AG04450 (cell line): ENCODE measurements at regions not wholly inside any gene's neighbourhood (a gene's known extent, or its start where the extent isn't known, plus 50 kb on each side); places are given as distances from the start of the nearest gene placed in this dataset.
A peak's percentile ranks its signal among the peaks of the same experiment; 100 is the strongest.

Experiments used
- CTCF ChIA-PET: fragments of 300-600, 350-600 bp; formaldehyde crosslinking; extraction: SDS; loops from one replicate; lab custom pipeline; 2022; ENCODE audit warnings: antibody characterized with exemption, inconsistent platforms; lab: Charles Lee
- POLR2A ChIA-PET: fragments of 350-600 bp; formaldehyde crosslinking; extraction: SDS; loops from one replicate; lab custom pipeline; 2021; ENCODE audit warnings: antibody characterized with exemption, inconsistent platforms; lab: Yijun Ruan, JAX
- DNase-seq: peaks from one replicate; pipeline ENCODE4 v3.0.0-alpha.2; 2011; ENCODE audit warnings: low read depth, low spot score
- H3K27ac ChIP-seq: one replicate; pipeline ENCODE4 v1.5.1; 2012; ENCODE audit warnings: low read depth, low read length, control low read depth
- H3K27me3 ChIP-seq: one replicate; pipeline ENCODE4 v1.6.0; 2012; ENCODE audit warnings: low read length; ENCODE audit not compliant: control insufficient read depth, insufficient read depth
- H3K4me3 ChIP-seq: 2 replicates; pipeline ENCODE4 v1.5.1; 2011; ENCODE audit warnings: mild to moderate bottlenecking, low read depth, low read length, control low read depth
- H3K9me3 ChIP-seq: 2 replicates; pipeline ENCODE4 v1.5.1; 2012; ENCODE audit warnings: low read length; ENCODE audit not compliant: control insufficient read depth, insufficient read depth
- TF ChIP-seq, protein P1 (sequence below): IDR thresholded peaks from 2 replicates; pipeline ENCODE4 v1.5.1; 2011; ENCODE audit warnings: low read depth, low read length, control low read depth, inconsistent platforms

DNA sequence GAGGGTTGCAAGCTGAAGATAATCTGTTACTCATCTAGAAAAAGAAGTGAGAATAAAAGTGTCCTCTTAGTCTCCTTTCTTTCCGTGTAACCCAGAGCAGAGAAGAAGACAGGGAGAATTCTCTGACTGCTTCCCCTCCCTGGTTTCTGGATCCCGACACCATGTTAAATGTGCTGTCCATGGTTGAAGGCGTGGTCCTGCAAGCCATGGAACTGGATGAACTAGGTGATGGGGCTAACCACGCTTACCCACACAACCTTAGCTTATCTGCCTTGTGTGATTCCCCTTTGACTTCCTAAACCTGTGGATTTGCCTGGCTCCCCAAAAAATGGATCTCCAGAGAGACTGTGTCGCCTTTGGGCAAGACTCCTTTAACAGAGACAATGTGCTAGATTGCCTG, 907.6 kb downstream of the FSTL5 start:
- peaks cover 19% of the 10 kb centered on the region; the same call in 1 of the 2 replicates for H3K9me3 ChIP-seq
- TF ChIP-seq, protein P1, sequence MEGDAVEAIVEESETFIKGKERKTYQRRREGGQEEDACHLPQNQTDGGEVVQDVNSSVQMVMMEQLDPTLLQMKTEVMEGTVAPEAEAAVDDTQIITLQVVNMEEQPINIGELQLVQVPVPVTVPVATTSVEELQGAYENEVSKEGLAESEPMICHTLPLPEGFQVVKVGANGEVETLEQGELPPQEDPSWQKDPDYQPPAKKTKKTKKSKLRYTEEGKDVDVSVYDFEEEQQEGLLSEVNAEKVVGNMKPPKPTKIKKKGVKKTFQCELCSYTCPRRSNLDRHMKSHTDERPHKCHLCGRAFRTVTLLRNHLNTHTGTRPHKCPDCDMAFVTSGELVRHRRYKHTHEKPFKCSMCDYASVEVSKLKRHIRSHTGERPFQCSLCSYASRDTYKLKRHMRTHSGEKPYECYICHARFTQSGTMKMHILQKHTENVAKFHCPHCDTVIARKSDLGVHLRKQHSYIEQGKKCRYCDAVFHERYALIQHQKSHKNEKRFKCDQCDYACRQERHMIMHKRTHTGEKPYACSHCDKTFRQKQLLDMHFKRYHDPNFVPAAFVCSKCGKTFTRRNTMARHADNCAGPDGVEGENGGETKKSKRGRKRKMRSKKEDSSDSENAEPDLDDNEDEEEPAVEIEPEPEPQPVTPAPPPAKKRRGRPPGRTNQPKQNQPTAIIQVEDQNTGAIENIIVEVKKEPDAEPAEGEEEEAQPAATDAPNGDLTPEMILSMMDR: no peak
- no peak overlapping the region for H3K4me3 ChIP-seq
- ChIA-PET CTCF (no interaction called here), POLR2A (no interaction called here)
- no peak for DNase-seq
- no peak overlapping the region for H3K27ac ChIP-seq
- no peaks in the 10 kb centered on the region for H3K27me3 ChIP-seq

DNA sequence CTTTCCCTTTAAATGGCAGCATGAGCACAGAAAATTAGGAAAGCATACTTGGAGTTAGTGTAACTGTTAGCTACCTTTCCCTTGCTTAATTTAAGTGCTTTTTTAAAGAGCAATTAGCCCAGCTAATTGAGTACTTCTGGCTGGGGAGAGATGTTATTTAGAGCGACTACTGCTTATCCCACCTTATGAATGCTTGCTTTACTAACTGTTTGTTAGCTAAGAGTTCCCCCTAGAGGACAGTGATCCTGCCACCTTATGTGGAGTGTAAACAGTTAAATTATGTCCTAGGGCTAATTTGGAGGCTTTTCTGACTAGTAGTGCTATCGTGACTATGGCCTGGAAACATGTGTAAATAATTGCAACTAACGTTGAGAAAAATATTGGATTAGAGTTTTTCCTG, 909.4 kb downstream of the FSTL5 start:
- DNase-seq: no peak
- POLR2A ChIA-PET: no interaction called here
- no peak overlapping the region for H3K27ac ChIP-seq

DNA sequence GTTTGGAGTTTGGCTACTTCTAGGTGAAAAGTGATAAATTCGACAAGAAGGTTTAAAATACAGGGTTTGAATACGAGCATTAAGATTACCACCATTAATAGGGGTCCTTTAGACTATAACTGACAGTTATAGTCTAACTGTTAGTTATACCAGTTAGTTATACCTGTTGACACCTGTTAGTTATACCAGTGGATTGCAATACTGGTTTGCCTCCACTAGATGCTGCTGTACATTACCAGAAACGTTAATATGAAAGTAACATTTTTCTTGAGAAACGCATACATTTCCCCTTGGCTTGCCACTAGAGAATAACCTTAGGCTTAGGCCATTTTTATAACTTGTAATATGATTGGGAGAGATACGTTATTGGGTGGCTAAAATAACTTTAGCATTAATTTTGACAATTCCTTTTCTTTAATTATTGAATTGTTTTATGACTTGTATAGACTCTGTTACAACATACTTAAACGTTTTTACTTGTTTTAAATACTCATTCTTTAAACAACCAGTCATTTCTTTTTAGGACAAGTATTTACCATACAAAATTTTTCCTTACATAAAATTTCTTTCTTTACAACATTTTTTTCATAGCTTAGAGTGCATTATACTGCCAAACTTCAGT, 911.2 kb downstream of the FSTL5 start:
- no peak for DNase-seq
- Histone ChIP-seq H3K27me3 (no peaks in the 10 kb centered on the region), H3K4me3 (no peak overlapping the region), H3K9me3 (peaks cover 39% of the 10 kb centered on the region), H3K27ac (no peak overlapping the region)
- TF ChIP-seq, protein P1: peak; percentile 41
- ChIA-PET CTCF (no interaction called here), POLR2A (no interaction called here)

More for the DNA sequence above, 909.4 kb downstream of the FSTL5 start:
- TF ChIP-seq, protein P1: no peak
- H3K9me3 ChIP-seq: peaks cover 32% of the 10 kb centered on the region
- H3K4me3 ChIP-seq: no peak overlapping the region
- H3K27me3 ChIP-seq: no peaks in the 10 kb centered on the region
- CTCF ChIA-PET: no interaction called here

DNA sequence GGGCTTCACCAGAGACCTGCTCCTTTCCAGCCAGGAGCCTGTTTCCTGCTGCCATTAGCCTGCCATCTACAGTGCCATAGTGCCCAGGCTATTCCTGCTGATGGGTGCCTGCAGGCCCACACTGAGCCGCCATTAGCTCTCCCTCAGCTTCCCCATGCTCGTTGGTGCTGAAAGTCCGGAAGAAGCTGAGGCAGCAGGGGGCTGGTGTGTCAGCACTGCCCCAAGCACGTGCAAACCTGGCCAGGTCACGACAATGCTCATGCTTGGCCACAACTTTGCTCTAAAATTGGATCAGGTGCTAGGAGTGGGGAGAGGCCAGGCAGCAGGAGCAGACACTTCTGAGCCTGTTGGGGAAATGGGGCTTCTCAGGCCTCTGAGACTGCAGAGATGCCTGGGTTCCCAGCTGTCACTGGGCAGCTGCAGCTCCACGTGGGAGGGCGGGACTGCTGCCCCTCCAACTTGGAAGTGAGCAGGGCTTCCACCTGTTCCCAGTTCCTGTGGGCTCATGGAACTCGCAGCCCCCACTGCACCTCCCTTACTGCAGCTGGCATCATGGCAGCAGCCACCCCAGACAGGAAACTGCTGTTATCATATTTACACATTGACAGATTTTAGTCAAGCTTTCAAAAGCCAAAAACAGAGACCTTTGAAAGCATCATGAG, 913.9 kb downstream of the FSTL5 start:
- TF ChIP-seq, protein P1: no peak
- CTCF ChIA-PET: no interaction called here
- POLR2A ChIA-PET: no interaction called here
- Histone ChIP-seq H3K4me3 (no peak overlapping the region), H3K27me3 (no peaks in the 10 kb centered on the region), H3K27ac (no peak overlapping the region), H3K9me3 (peaks cover 27% of the 10 kb centered on the region)
- DNase-seq: no peak

DNA sequence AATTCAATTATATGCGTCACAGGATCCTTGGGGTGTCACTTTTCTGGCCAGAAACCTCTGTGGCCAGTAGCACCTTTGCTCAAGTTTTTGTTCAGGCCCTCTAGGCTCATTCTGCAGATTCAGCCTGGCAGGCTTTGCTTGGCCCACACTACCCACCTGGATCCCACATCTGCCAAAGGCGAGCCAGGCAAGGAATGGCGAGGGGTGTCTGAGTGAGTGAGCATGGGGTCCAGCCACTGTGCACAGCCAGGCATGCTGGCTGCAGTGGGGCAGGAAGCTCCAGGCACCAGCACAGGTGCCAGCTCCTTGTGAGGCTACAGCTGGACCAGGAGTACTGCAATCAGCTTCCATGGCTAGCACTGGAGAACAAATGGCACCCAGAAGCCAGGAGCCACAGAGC, 914.9 kb downstream of the FSTL5 start:
- no peak for DNase-seq
- no peak overlapping the region for H3K27ac ChIP-seq
- H3K27me3 ChIP-seq: no peaks in the 10 kb centered on the region
- no peak overlapping the region for H3K4me3 ChIP-seq
- TF ChIP-seq, protein P1: no peak
- POLR2A ChIA-PET: no interaction called here
- CTCF ChIA-PET: no interaction called here
- H3K9me3 ChIP-seq: peaks cover 24% of the 10 kb centered on the region
